UCSD-AML1 (cell line): ENCODE measurements at regions not wholly inside any gene's neighbourhood (a gene's known extent, or its start where the extent isn't known, plus 50 kb on each side); places are given as distances from the start of the nearest gene placed in this dataset.

Source experiments
- DNase-seq: peaks from one replicate; lab custom pipeline; 2025; ENCODE audit not compliant: unreplicated experiment; lab: John Stamatoyannopoulos, UW

DNA sequence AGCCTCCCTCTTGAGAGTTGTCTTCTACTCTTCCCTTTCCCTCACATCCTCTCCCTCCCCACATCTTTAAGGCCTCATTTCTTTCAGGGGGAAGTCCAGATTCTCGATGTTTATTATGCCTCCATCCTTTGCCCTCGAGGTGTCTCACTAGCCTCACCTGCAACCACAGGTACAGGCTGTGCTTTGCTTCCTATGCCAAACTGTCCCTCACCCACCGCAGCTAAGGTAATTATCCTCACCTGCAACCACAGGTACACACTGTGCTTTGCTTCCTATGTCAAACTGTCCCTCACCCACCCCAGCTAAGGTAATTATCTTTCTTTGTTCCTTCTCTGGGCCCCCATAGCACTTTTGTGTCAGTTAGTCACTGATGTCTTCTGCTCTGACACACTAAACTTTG lies 328.1 kb upstream of the SNX7 start:
- no peak for DNase-seq

GRCh38 chr1:98331718-98332311 lies 329.7 kb upstream of the SNX7 start:
- no peak for DNase-seq

DNA sequence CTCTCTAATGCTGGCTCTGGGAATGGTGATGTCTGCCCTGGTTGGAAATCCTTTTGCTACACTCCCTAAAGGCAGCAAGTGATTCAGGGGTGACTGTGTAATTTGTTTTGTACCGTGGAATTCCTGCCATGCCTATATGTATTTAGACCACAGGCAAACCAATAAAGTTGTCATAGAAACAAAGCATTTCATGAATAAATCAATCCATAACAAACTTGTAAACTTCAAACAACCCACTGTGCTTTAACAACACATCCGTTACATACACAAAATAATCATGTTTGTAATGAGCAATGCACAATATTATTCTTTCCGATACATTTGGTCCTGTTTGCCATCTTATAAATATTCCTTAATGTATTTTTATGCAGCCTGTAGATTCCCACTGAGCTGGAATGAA lies 330.3 kb upstream of the SNX7 start:
- no peak for DNase-seq

DNA sequence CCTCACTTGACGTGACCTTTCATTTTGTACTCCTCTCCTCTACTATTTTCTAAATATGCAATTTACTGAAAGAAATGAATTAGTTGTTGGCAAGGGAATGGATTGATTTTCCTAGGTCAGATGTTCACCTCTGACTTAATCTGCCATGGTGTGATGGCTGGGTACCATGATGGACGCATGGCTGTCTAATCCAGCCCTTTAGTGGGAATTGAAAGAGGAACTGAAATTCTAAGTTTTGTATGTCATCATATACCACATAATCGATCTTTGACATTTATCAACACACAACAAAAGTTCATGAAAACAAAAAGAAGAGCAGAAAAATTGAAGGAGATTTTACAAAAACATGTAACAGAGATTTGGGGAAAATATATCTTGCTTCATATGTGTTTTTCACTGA lies 331.3 kb upstream of the SNX7 start:
- DNase-seq, result no peak

DNA sequence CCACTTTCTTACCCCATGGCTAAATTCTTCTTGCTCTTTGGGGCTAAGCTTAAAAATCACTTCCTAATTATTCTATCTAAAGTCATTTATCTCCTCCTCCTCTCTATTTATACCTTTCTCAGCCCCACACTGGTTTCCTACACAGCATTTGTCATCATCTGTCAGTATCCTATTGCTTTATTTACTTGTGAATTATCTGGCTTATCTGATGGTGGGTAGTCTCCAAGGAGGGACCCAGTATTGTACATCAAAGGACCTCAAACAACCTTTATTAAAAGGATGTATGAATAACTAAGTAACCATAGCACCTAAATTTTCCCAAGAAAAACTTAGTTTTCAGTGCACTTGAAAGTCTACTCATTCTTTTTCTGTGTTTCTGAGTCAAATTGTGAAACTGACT lies 332.7 kb upstream of the SNX7 start:
- DNase-seq, result no peak

GRCh38 chr1:98327220-98327861 lies 334.2 kb upstream of the SNX7 start:
- no peak for DNase-seq

DNA sequence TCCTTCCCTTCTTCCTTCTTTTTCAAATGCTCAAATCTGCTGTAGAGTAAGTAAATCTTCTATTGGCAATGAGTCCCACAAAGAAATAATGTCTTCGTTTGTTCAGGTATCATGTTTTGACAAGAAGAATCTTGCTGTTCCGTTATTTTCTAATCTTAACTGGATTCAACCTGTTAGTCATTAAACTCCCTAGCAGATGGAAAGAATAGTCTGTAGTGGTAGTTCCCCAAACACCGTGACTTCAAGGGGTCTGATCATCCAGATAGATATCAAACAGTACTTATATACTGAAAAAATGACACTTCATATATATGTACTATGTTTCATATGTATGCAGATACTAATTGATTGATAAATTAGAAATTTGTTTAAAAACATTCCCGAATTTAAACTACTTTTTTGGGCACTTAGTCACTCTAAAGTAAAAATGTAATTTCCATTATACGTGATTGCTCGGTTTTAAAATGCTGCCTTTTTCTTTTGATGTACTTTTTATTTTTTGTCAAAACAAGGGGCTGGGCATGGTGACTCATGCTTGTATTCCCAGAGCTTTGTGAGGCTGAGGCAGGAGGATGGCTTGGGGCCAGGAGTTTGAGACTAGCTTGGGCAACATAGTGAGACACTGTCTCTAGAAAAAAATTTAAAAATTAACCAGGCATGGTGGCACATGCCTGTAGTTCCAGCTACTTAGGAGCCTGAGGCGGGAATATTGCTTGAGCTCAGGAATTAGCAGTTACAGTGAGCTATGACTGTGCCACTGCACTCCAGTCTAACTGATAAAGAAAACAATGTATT lies 335.7 kb upstream of the SNX7 start:
- no peak for DNase-seq

DNA sequence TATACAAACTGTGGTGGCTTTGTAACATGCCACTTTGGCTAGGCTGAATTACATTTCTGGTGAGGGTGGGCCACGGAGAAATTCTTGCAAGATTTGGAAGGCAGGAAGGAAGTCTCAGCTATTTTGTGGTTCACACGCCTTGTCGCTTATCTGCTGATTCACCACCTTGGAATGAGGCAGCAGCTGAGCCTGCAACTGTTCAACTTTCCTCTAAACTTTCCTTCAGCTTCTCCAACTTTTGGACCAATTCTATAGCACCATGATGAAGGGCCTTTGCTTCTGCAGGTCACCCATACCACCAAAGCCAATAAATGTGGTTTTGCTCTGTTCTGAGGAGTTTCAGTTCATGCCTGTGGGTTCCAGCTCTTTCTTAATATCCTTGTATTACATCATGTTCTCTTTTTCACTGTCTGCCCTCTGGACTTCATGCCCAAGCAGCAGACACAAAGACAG lies 337.6 kb upstream of the SNX7 start:
- DNase-seq, result peak; percentile 9

- DNase-seq, result no peak
Observed at GRCh38 chr1:98323388-98323787, 338.1 kb upstream of the SNX7 start.

DNA sequence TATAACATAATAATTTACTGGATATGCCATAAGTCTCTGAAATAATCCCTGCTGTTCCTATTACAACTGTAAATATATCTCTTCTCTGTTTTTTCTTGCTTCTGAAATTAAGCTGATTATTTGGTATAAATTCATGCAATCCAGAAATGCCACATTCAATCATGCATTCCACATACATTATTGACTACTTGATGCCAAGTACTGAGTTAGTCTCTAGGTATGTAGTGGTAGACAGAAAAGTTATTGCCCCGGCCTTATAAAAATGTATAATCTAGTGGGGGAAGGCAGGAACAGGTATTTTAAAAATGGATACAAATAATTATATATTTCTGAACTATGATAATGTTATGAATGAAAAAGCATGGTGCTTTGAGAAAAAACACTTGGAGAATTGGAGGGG lies 338.6 kb upstream of the SNX7 start:
- no peak for DNase-seq

DNA sequence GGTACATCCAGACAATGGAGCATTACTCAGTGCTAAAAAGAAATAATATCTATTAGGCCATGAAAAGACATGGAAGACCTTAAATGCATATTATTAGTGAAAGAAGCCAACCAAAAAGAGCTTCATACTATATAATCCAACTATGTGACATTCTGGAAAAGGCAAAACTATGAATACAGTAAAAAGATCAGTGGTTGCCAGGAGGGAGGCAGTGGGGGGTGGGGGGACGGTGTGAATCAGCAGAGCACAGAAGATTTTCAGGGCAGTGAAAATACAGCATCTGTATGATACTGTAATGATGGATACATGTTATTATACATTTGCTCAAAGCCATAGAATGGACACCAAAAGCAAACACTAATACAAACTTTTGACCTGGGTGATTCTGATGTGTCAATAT lies 339.4 kb upstream of the SNX7 start:
- DNase-seq, result no peak

GRCh38 chr1:98321191-98321590 lies 340.3 kb upstream of the SNX7 start:
- DNase-seq, result no peak

DNA sequence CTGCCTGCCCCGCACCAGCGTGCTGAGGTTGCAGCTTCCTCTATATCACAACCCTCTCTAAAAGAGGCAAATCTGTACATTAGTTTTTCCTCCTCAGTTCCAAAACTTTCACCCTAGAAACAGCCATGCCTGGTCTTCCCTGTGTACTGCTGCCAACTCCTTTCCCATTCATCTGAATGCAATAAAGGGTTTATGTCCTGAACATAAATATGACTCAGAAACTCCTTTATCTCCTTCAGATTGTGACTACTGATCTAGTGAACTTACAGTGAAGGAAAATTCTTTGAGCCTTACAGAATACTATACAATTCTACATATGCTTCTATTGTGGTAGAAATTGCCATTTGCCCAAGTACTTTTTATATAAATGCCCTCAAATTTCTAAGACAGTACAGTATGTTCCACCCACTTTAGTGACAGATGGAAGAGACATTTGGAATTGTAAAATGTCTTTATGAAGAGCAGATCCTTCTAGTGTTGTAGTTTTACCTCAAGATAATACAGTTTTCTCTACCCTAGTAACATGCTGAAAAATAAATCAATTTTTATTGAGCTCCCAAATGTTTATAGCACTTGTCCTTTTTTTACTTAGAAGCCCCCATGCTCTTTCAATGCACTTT lies 345.1 kb upstream of the SNX7 start:
- no peak for DNase-seq

DNA sequence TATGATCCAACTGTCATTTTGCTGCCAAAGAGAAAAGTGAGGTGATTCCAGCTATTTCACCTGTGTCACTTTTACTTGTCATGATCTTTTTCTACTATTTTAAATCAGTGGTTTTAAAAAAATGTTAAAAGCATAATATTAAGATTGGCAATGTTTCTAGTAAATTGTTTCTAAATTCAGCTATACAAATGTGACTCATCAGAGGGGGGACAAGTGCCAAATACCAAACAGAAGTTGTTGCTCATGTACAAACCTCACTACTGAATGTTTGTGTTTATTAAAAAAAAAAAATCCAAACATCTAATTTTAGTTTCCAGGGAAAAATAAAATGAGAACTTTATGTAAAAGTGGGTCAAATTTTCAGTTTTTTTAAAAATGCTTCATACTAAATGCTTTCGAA lies 346.2 kb upstream of the SNX7 start:
- no peak for DNase-seq

- no peak for DNase-seq
Observed at GRCh38 chr1:98314601-98315000, 346.9 kb upstream of the SNX7 start.

DNA sequence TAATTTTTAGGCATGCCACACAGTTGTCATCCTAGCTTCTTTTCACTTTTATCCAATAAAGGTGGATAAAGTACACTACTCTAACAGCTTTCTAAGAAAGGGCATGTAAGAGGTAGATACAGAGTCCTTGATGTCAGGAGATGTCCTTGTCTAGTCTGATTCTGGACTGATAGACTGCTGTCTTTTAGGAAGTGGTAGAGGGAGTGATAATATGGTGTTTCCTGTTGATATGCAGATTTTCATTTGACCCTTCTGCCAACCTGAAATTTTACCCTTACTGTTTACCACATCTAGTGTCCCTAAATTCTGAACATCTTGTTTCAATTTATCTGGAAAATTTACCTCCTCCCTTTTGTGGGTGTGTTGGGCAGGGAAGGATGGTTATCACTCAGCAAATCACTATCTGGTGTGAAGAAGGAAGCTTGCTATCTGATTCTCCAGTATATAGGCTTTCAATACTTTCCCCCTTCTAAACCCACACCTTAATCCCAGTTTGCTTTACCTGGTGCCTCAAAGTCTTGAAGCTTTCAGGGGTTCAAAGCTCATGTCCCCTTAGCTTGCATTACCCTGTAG lies 354.9 kb upstream of the SNX7 start:
- DNase-seq, result no peak

GRCh38 chr1:98305362-98305761 lies 356.2 kb upstream of the SNX7 start:
- DNase-seq, result no peak

GRCh38 chr1:98304888-98305287 lies 356.6 kb upstream of the SNX7 start:
- DNase-seq, result no peak

DNA sequence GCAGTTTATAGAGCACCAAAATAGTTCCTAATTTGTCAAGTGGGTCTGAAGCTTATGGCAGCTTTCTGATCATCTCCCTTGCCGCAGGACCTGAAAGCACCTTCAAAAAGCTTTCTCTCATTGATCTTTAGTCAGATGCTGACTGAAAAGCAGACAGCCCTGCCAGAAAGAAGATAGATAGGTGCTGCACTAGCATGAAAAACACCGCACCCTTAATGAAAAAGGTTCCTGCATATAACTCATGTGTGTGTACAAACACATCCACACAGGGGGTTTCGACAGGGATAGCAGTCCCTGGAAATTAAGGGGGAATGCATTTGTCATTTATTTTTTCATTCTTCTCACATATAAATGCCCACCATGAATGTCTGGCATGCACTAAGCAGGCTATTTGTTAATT lies 361.7 kb upstream of the SNX7 start:
- DNase-seq, result no peak

GRCh38 chr1:98299313-98299712 lies 362.2 kb upstream of the SNX7 start:
- no peak for DNase-seq

- DNase-seq, result no peak
Observed at GRCh38 chr1:98298319-98298718, 363.2 kb upstream of the SNX7 start.

- no peak for DNase-seq
Observed at GRCh38 chr1:98296681-98297080, 364.8 kb upstream of the SNX7 start.
